Liver (tissue), 8 donors: ENCODE measurements at regions not wholly inside any gene's neighbourhood (a gene's known extent, or its start where the extent isn't known, plus 50 kb on each side); places are given as distances from the start of the nearest gene placed in this dataset.

Experiments used
- DNase-seq: peaks from one replicate; pipeline ENCODE4 v3.0.0-alpha.2; 2017; ENCODE audit warnings: low spot score
- H3K27ac ChIP-seq, 2 donors: one replicate each; pipeline ENCODE4 v1.7.0; 2013; ENCODE audit warnings: inconsistent platforms in 2 of 2, low read length in 2 of 2, control low read depth in 1 of 2, low read depth in 1 of 2, mild to moderate bottlenecking in 1 of 2
- H3K27me3 ChIP-seq, 4 donors: one replicate each; pipeline versions ENCODE4 v1.6.1 to v1.7.0; 2013; ENCODE audit warnings: low read length in 3 of 4, inconsistent platforms in 1 of 4, mild to moderate bottlenecking in 1 of 4, moderate library complexity in 1 of 4; ENCODE audit not compliant: control insufficient read depth in 4 of 4, insufficient read depth in 4 of 4
- H3K36me3 ChIP-seq, 4 donors: one replicate each; pipeline versions ENCODE4 v1.6.1 to v1.7.0; 2013; ENCODE audit warnings: low read length in 3 of 4, mild to moderate bottlenecking in 3 of 4, low read depth in 1 of 4, moderate library complexity in 1 of 4; ENCODE audit not compliant: control insufficient read depth in 4 of 4, insufficient read depth in 3 of 4
- H3K4me1 ChIP-seq, 4 donors: one replicate each; pipeline versions ENCODE4 v1.6.1 to v1.7.0; 2013; ENCODE audit warnings: low read length in 3 of 4, mild to moderate bottlenecking in 3 of 4, moderate library complexity in 1 of 4; ENCODE audit not compliant: control insufficient read depth in 4 of 4, insufficient read depth in 4 of 4
- H3K4me3 ChIP-seq, 3 donors: one replicate each; pipeline versions ENCODE4 v1.6.1 to v1.7.0; 2013; ENCODE audit warnings: low read length in 3 of 3, control low read depth in 1 of 3, low read depth in 1 of 3, mild to moderate bottlenecking in 1 of 3
- H3K9ac ChIP-seq, 2 donors: one replicate each; pipeline ENCODE4 v1.7.0; 2013; ENCODE audit warnings: low read length in 2 of 2, mild to moderate bottlenecking in 2 of 2, moderate library complexity in 2 of 2, control low read depth in 1 of 2, low read depth in 1 of 2
- H3K9me3 ChIP-seq, 4 donors: one replicate each; pipeline versions ENCODE4 v1.6.1 to v1.7.0; 2013; ENCODE audit warnings: low read length in 3 of 4; ENCODE audit not compliant: control insufficient read depth in 4 of 4
- CTCF ChIP-seq: fragments of 150-350 bp; IDR thresholded peaks from 2 replicates; pipeline ENCODE4 v1.5.1; 2017; ENCODE audit warnings: improper control_type of control experiment, low read depth, low read length; ENCODE audit not compliant: missing input control
- EGR1 ChIP-seq, 2 donors: IDR thresholded peaks; 2 replicates each; pipeline ENCODE4 v1.6.1; 2016 to 2018; ENCODE audit warnings: antibody characterized with exemption in 2 of 2, low read depth in 2 of 2
- FOXA1 ChIP-seq: IDR thresholded peaks from 2 replicates; pipeline ENCODE4 v1.6.1; 2016; ENCODE audit warnings: antibody characterized with exemption
- FOXA2 ChIP-seq: IDR thresholded peaks from 2 replicates; pipeline ENCODE4 v1.6.1; 2016; ENCODE audit warnings: antibody characterized with exemption
- GABPA ChIP-seq, 2 donors: IDR thresholded peaks in 1 of 2; conservative IDR thresholded peaks in 1 of 2; 2 replicates each; pipeline ENCODE4 v1.6.1; 2016; ENCODE audit warnings: antibody characterized with exemption in 2 of 2, mild to moderate bottlenecking in 1 of 2, moderate library complexity in 1 of 2
- HNF4A ChIP-seq, 2 donors: conservative IDR thresholded peaks; 2 replicates each; pipeline ENCODE4 v1.6.1; 2016; ENCODE audit warnings: antibody characterized with exemption in 2 of 2, mild to moderate bottlenecking in 2 of 2
- HNF4G ChIP-seq: IDR thresholded peaks from 2 replicates; pipeline ENCODE4 v1.6.1; 2016; ENCODE audit warnings: antibody characterized with exemption
- JUND ChIP-seq, 2 donors: IDR thresholded peaks; 2 replicates each; pipeline ENCODE4 v1.6.1; 2016; ENCODE audit warnings: antibody characterized with exemption in 2 of 2
- NR2F2 ChIP-seq: IDR thresholded peaks from 2 replicates; pipeline ENCODE4 v1.6.1; 2016; ENCODE audit warnings: antibody characterized with exemption
- RAD21 ChIP-seq, 2 donors: IDR thresholded peaks; 2 replicates each; pipeline ENCODE4 v1.6.1; 2016; ENCODE audit warnings: antibody characterized with exemption in 2 of 2, mild to moderate bottlenecking in 2 of 2
- REST ChIP-seq: IDR thresholded peaks from 2 replicates; pipeline ENCODE4 v1.6.1; 2016; ENCODE audit warnings: antibody characterized with exemption, mild to moderate bottlenecking
- RXRA ChIP-seq, 2 donors: IDR thresholded peaks; 2 replicates each; pipeline ENCODE4 v1.6.1; 2017 to 2018; ENCODE audit warnings: antibody characterized with exemption in 2 of 2, mild to moderate bottlenecking in 1 of 2
- SP1 ChIP-seq: IDR thresholded peaks from 2 replicates; pipeline ENCODE4 v1.6.1; 2018; ENCODE audit warnings: antibody characterized with exemption, mild to moderate bottlenecking
- TAF1 ChIP-seq: conservative IDR thresholded peaks from 2 replicates; pipeline ENCODE4 v1.6.1; 2016; ENCODE audit warnings: antibody characterized with exemption, mild to moderate bottlenecking
- YY1 ChIP-seq: IDR thresholded peaks from 2 replicates; pipeline ENCODE4 v1.6.1; 2016; ENCODE audit warnings: antibody characterized with exemption, mild to moderate bottlenecking
- WGBS: extraction: QIAGEN DNeasy Blood & Tissue Kit; methylation state at CpG from one replicate; pipeline ENCODE4 v1.1.7; 2013; 5-methylcytosine and 5-hydroxymethylcytosine counted together
- TF ChIP-seq, protein P1 (sequence below): IDR thresholded peaks from 2 replicates; pipeline ENCODE4 v1.6.1; 2016; ENCODE audit warnings: antibody characterized with exemption
- TF ChIP-seq, protein P2 (sequence below): IDR thresholded peaks from 2 replicates; pipeline ENCODE4 v1.6.1; 2016; ENCODE audit warnings: antibody characterized with exemption
- TF ChIP-seq, protein P3 (sequence below): IDR thresholded peaks from 2 replicates; pipeline ENCODE4 v1.6.1; 2016; ENCODE audit warnings: antibody characterized with exemption
- donor health status: healthy.
- donor health status: healthy.
- donor health status: healthy.
- donor health status: healthy.
- donor health status: healthy.

DNA sequence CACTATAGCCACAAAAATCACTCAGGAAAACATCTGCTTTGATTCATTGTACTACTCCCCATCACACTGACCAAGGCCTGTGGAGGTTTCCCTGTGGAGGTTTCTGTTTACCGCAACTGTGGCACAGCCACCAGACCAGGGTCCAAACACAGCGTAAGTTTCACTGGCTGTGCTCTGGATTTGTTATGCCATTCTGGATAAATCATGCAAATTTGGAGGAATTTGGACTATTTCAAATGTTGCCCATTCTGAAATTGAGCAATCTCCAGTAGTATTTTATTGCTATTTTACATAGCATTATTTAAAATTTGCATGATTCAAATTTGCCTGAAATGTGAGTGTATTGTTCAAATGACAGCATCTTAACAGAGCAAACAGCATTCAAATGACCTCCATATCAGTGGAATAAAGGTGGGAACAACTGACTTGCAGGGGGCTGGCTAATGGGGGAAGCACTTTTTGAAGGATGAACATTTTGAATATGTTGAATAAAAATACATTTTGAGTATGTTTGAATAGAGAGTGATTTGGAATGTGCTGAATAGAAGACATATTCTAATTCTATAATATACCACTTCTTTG is 66.1 kb upstream of the ACSL1 start:
- H3K4me3 ChIP-seq = no peak overlapping the region
- H3K9me3 ChIP-seq = no peaks in the 10 kb centered on the region
- 30% methylated on average over 2 of the region's 2 CpGs for WGBS
- DNase-seq = no peak
- TF ChIP-seq FOXA2 (no peak), SP1 (peak; percentile 77), YY1 (no peak), TAF1 (peak; percentile 42), REST (peak; percentile 26), HNF4A (conservative IDR thresholded peaks at IDR 0.05) (peak; percentile 90), FOXA1 (no peak), RAD21 (IDR thresholded peaks at IDR 0.05) (peak in 1 of 2 donors; percentile 40), NR2F2 (peak; percentile 22), RXRA (IDR thresholded peaks at IDR 0.05) (peak; percentile 46 to 82), JUND (IDR thresholded peaks at IDR 0.05) (peak in 1 of 2 donors; percentile 15), EGR1 (IDR thresholded peaks at IDR 0.05; ENCODE audit: low read depth in 2 of 2) (no peak), GABPA (IDR thresholded peaks at IDR 0.05 in 1 of 2, conservative IDR thresholded peaks at IDR 0.05 in 1 of 2) (no peak), CTCF (no peak), HNF4G (peak; percentile 46)
- TF ChIP-seq, protein P1, sequence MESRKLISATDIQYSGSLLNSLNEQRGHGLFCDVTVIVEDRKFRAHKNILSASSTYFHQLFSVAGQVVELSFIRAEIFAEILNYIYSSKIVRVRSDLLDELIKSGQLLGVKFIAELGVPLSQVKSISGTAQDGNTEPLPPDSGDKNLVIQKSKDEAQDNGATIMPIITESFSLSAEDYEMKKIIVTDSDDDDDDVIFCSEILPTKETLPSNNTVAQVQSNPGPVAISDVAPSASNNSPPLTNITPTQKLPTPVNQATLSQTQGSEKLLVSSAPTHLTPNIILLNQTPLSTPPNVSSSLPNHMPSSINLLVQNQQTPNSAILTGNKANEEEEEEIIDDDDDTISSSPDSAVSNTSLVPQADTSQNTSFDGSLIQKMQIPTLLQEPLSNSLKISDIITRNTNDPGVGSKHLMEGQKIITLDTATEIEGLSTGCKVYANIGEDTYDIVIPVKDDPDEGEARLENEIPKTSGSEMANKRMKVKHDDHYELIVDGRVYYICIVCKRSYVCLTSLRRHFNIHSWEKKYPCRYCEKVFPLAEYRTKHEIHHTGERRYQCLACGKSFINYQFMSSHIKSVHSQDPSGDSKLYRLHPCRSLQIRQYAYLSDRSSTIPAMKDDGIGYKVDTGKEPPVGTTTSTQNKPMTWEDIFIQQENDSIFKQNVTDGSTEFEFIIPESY = no peak
- TF ChIP-seq, protein P2, sequence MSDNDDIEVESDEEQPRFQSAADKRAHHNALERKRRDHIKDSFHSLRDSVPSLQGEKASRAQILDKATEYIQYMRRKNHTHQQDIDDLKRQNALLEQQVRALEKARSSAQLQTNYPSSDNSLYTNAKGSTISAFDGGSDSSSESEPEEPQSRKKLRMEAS = peak; percentile 29
- TF ChIP-seq, protein P3, sequence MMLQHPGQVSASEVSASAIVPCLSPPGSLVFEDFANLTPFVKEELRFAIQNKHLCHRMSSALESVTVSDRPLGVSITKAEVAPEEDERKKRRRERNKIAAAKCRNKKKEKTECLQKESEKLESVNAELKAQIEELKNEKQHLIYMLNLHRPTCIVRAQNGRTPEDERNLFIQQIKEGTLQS = peak; percentile 8
- H3K9ac ChIP-seq = peak overlapping the region in 1 of 2 donors; percentile 12
- no peaks in the 10 kb centered on the region for H3K36me3 ChIP-seq
- no peaks in the 10 kb centered on the region for H3K27me3 ChIP-seq
- H3K27ac ChIP-seq = peak overlapping the region; percentile 53 to 73
- peaks cover 16 to 85% (median 61%) of the 10 kb centered on the region in 4 donors for H3K4me1 ChIP-seq
